Endodermal cell (in vitro differentiated cells): ENCODE measurements at regions not wholly inside any gene's neighbourhood (a gene's known extent, or its start where the extent isn't known, plus 50 kb on each side); places are given as distances from the start of the nearest gene placed in this dataset.

Experiments used
- DNase-seq: peaks from one replicate; pipeline ENCODE4 v3.0.0-alpha.2; 2017
- H3K27ac ChIP-seq: 2 replicates; pipeline ENCODE4 v1.5.1; 2013; ENCODE audit warnings: mild to moderate bottlenecking, low read depth, low read length, moderate library complexity
- H3K27me3 ChIP-seq: 2 replicates; pipeline ENCODE4 v1.6.1; 2013; ENCODE audit warnings: mild to moderate bottlenecking, low read length, moderate library complexity; ENCODE audit not compliant: insufficient read depth, control insufficient read depth, poor library complexity, severe bottlenecking
- H3K36me3 ChIP-seq: 2 replicates; pipeline ENCODE4 v1.7.0; 2013; ENCODE audit warnings: mild to moderate bottlenecking, low read length, moderate library complexity; ENCODE audit not compliant: control insufficient read depth, insufficient read depth
- H3K4me1 ChIP-seq: one replicate; pipeline ENCODE4 v1.7.0; 2013; ENCODE audit warnings: low read length; ENCODE audit not compliant: control insufficient read depth, insufficient read depth
- H3K4me3 ChIP-seq: 2 replicates; pipeline ENCODE4 v1.5.1; 2013; ENCODE audit warnings: mild to moderate bottlenecking, low read length, moderate library complexity
- H3K9ac ChIP-seq: 2 replicates; pipeline ENCODE4 v1.6.1; 2013; ENCODE audit warnings: mild to moderate bottlenecking, low read length, moderate library complexity; ENCODE audit not compliant: poor library complexity, severe bottlenecking; ENCODE audit errors: extremely low read depth
- H3K9me3 ChIP-seq: 2 replicates; pipeline ENCODE4 v1.6.1; 2013; ENCODE audit warnings: mild to moderate bottlenecking, low read length, moderate library complexity; ENCODE audit not compliant: control insufficient read depth
- H3K27ac Mint-ChIP-seq: 2 replicates; pipeline ENCODE4 v1.8.0; 2020; ENCODE audit warnings: mixed read lengths
- H3K27me3 Mint-ChIP-seq: 2 replicates; pipeline ENCODE4 v1.8.0; 2021; ENCODE audit warnings: mild to moderate bottlenecking, mixed read lengths; ENCODE audit not compliant: insufficient read depth
- H3K36me3 Mint-ChIP-seq: 2 replicates; pipeline ENCODE4 v1.8.0; 2020; ENCODE audit warnings: low read depth, mixed read lengths
- H3K4me1 Mint-ChIP-seq: 2 replicates; pipeline ENCODE4 v1.8.0; 2020; ENCODE audit warnings: mixed read lengths
- H3K4me3 Mint-ChIP-seq: 2 replicates; pipeline ENCODE4 v1.8.0; 2020; ENCODE audit warnings: mild to moderate bottlenecking, moderate library complexity, mixed read lengths
- H3K9me3 Mint-ChIP-seq: 2 replicates; pipeline ENCODE4 v1.8.0; 2020; ENCODE audit warnings: mild to moderate bottlenecking, mixed read lengths
- WGBS, 2 experiments: methylation state at CpG; one replicate each; pipeline versions ENCODE4 v1.1.5 to v1.1.7; 2013; ENCODE audit warnings: missing lambda C conversion rate in 2 of 2, mixed read lengths in 1 of 2; ENCODE audit not compliant: insufficient coverage in 1 of 2, insufficient read length in 1 of 2; 5-methylcytosine and 5-hydroxymethylcytosine counted together
- TF ChIP-seq, protein P1 (sequence below): fragments of 200-600 bp; sonication (generic); conservative IDR thresholded peaks from 2 replicates; pipeline ENCODE4 v1.5.0; 2021; ENCODE audit warnings: antibody characterized with exemption, mild to moderate bottlenecking

DNA sequence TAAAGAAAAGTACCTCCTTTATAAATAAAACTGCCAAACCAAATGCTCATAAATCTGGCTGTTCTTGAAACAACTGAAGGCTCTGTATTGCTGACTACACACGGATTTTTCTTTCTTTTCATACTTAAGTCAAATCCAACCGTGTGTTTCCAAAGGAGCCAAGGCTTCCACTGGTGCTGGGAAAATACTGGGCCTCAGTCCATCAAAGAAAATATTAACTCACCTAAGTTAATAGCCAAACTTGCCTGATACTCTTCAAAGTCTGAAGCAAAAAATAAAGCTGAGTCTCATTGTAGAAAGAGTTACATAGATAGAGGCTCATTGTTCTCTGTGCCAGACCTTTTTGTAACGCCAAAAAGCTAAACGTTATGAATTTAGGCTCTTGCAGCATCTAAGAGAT, 350.4 kb upstream of the CDH9 start:
- TF ChIP-seq, protein P1, sequence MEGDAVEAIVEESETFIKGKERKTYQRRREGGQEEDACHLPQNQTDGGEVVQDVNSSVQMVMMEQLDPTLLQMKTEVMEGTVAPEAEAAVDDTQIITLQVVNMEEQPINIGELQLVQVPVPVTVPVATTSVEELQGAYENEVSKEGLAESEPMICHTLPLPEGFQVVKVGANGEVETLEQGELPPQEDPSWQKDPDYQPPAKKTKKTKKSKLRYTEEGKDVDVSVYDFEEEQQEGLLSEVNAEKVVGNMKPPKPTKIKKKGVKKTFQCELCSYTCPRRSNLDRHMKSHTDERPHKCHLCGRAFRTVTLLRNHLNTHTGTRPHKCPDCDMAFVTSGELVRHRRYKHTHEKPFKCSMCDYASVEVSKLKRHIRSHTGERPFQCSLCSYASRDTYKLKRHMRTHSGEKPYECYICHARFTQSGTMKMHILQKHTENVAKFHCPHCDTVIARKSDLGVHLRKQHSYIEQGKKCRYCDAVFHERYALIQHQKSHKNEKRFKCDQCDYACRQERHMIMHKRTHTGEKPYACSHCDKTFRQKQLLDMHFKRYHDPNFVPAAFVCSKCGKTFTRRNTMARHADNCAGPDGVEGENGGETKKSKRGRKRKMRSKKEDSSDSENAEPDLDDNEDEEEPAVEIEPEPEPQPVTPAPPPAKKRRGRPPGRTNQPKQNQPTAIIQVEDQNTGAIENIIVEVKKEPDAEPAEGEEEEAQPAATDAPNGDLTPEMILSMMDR, result no peak
- no peaks in the 10 kb centered on the region for H3K36me3 Mint-ChIP-seq
- no peak overlapping the region for H3K27ac Mint-ChIP-seq
- H3K27me3 ChIP-seq, result no peaks in the 10 kb centered on the region
- no peak for DNase-seq
- no peak overlapping the region for H3K4me3 Mint-ChIP-seq
- H3K4me1 Mint-ChIP-seq, result peaks cover 5% of the 10 kb centered on the region
- H3K4me3 ChIP-seq, result no peak overlapping the region
- no peaks in the 10 kb centered on the region for H3K36me3 ChIP-seq
- no peaks in the 10 kb centered on the region for H3K9me3 Mint-ChIP-seq
- no peaks in the 10 kb centered on the region for H3K4me1 ChIP-seq
- H3K27me3 Mint-ChIP-seq, result no peaks in the 10 kb centered on the region
- H3K9me3 ChIP-seq, result no peaks in the 10 kb centered on the region
- WGBS, 2 experiments, result 87% methylated on average over 4 of the region's 4 CpGs
- no peak overlapping the region for H3K9ac ChIP-seq
- no peak overlapping the region for H3K27ac ChIP-seq

DNA sequence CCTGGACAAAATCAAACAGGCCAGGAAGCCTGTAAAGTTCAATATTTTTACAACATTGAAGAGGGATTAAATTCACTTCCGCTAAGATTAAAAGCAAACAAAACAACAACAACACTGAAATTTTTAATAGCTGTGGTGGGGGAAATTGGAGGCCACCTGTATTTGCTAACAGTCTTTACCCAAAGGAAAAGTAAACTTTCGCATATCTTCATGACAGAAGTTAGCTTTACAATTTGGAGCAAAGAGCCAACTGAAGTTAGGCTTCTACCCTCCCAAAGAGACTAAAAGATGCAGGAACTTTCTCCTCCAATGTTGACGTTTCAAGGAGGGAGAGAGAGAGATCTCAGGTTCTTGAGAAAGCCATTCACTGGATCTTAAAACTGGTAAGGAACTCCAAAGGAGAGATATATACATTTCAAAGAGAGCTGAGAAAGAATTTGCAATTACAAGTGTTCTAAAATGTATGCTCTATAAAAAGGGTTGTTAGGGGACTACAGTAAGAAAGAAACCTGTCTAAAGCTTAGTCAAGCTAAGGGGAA, 349.2 kb upstream of the CDH9 start:
- Mint-ChIP-seq H3K4me3 (no peak overlapping the region), H3K27me3 (no peaks in the 10 kb centered on the region), H3K27ac (no peak overlapping the region), H3K9me3 (no peaks in the 10 kb centered on the region), H3K4me1 (peaks cover 5% of the 10 kb centered on the region), H3K36me3 (no peaks in the 10 kb centered on the region)
- no peaks in the 10 kb centered on the region for H3K27me3 ChIP-seq
- no peaks in the 10 kb centered on the region for H3K36me3 ChIP-seq
- TF ChIP-seq, protein P1, result no peak
- WGBS, 2 experiments, result 33 to 56% methylated on average over 1 to 2 of the region's 3 CpGs
- no peak overlapping the region for H3K4me3 ChIP-seq
- H3K9me3 ChIP-seq, result no peaks in the 10 kb centered on the region
- H3K9ac ChIP-seq, result no peak overlapping the region
- no peak for DNase-seq
- no peak overlapping the region for H3K27ac ChIP-seq
- no peaks in the 10 kb centered on the region for H3K4me1 ChIP-seq

DNA sequence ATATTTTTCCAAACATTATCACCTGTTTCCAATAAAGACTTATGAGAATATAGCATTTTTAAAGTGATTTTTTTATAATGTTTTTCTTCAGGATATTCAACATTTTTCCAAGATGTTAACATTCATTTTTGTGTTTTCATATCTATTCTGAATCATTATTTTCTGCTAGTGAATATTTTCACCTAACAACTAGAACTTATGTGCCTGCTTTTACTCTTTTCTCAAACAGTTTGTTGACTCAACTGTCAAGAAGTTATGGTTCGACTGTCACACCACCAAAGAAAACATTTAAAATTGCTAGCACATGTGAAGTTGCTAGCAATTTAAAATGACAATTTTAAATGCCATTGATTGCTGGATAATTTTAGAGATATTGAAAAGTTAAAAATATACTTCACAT, 343.3 kb upstream of the CDH9 start:
- H3K36me3 ChIP-seq, result no peaks in the 10 kb centered on the region
- no peaks in the 10 kb centered on the region for H3K9me3 ChIP-seq
- no peak overlapping the region for H3K9ac ChIP-seq
- H3K4me1 ChIP-seq, result no peaks in the 10 kb centered on the region
- H3K27me3 ChIP-seq, result no peaks in the 10 kb centered on the region
- H3K4me1 Mint-ChIP-seq, result peaks cover 2% of the 10 kb centered on the region
- no peak overlapping the region for H3K27ac Mint-ChIP-seq
- H3K36me3 Mint-ChIP-seq, result no peaks in the 10 kb centered on the region
- H3K9me3 Mint-ChIP-seq, result no peaks in the 10 kb centered on the region
- no peak overlapping the region for H3K27ac ChIP-seq
- no peak for DNase-seq
- H3K4me3 Mint-ChIP-seq, result no peak overlapping the region
- no peak overlapping the region for H3K4me3 ChIP-seq
- H3K27me3 Mint-ChIP-seq, result no peaks in the 10 kb centered on the region
- TF ChIP-seq, protein P1, result no peak
- WGBS, 2 experiments, result 95% methylated on average over 1 of the region's 1 CpG; no CpG with 5 or more reads in 1 of the 2 experiments
